ENCODE measurements at regions not wholly inside any gene's neighbourhood (a gene's known extent, or its start where the extent isn't known, plus 50 kb on each side); places are given as distances from the start of the nearest gene placed in this dataset.

GRCh38 chr6:84278321-84278998, 51.0 kb upstream of the CEP162 start:
- H3K36me3 Mint-ChIP-seq (ENCODE audit: low read depth), result no peaks in the 10 kb centered on the region
- H4K20me1 ChIP-seq (replicated peaks; ENCODE audit: insufficient read depth), result no peaks in the 10 kb centered on the region
- peak overlapping the region; percentile 69; the same call in 1 of the 2 replicates for H2AFZ ChIP-seq
- no peak for DNase-seq (ENCODE audit: low spot score)
- H3K27me3 ChIP-seq (ENCODE audit: insufficient read depth), result no peaks in the 10 kb centered on the region
- TF ChIP-seq CREB1 (CRISPR knock-in tag; IDR thresholded peaks at IDR 0.05; ENCODE audit: low read depth) (no peak), EZH2phosphoT487 (IDR thresholded peaks at IDR 0.05; ENCODE audit: unreplicated experiment) (no peak), CTCF (conservative IDR thresholded peaks at IDR 0.05; ENCODE audit: low read depth in 2 of 2) (no peak), JUNB (IDR thresholded peaks at IDR 0.05; ENCODE audit: unreplicated experiment) (no peak), STAT1 (IDR thresholded peaks at IDR 0.05; ENCODE audit: unreplicated experiment) (no peak), ZNF114 (CRISPR knock-in tag; IDR thresholded peaks at IDR 0.05) (no peak), REST (IDR thresholded peaks at IDR 0.05; ENCODE audit: unreplicated experiment) (no peak), POLR2AphosphoS5 (IDR thresholded peaks at IDR 0.05; ENCODE audit: low read depth) (no peak), EZH2 (IDR thresholded peaks at IDR 0.05; ENCODE audit: low read depth, unreplicated experiment) (no peak), NANOG (IDR thresholded peaks at IDR 0.05; ENCODE audit: borderline replicate concordance) (no peak), ZNF331 (CRISPR knock-in tag; IDR thresholded peaks at IDR 0.05; ENCODE audit: low read depth) (no peak)
- TF ChIP-seq, protein P1, sequence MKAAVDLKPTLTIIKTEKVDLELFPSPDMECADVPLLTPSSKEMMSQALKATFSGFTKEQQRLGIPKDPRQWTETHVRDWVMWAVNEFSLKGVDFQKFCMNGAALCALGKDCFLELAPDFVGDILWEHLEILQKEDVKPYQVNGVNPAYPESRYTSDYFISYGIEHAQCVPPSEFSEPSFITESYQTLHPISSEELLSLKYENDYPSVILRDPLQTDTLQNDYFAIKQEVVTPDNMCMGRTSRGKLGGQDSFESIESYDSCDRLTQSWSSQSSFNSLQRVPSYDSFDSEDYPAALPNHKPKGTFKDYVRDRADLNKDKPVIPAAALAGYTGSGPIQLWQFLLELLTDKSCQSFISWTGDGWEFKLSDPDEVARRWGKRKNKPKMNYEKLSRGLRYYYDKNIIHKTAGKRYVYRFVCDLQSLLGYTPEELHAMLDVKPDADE (IDR thresholded peaks at IDR 0.05), result no peak
- TF ChIP-seq, protein P2, sequence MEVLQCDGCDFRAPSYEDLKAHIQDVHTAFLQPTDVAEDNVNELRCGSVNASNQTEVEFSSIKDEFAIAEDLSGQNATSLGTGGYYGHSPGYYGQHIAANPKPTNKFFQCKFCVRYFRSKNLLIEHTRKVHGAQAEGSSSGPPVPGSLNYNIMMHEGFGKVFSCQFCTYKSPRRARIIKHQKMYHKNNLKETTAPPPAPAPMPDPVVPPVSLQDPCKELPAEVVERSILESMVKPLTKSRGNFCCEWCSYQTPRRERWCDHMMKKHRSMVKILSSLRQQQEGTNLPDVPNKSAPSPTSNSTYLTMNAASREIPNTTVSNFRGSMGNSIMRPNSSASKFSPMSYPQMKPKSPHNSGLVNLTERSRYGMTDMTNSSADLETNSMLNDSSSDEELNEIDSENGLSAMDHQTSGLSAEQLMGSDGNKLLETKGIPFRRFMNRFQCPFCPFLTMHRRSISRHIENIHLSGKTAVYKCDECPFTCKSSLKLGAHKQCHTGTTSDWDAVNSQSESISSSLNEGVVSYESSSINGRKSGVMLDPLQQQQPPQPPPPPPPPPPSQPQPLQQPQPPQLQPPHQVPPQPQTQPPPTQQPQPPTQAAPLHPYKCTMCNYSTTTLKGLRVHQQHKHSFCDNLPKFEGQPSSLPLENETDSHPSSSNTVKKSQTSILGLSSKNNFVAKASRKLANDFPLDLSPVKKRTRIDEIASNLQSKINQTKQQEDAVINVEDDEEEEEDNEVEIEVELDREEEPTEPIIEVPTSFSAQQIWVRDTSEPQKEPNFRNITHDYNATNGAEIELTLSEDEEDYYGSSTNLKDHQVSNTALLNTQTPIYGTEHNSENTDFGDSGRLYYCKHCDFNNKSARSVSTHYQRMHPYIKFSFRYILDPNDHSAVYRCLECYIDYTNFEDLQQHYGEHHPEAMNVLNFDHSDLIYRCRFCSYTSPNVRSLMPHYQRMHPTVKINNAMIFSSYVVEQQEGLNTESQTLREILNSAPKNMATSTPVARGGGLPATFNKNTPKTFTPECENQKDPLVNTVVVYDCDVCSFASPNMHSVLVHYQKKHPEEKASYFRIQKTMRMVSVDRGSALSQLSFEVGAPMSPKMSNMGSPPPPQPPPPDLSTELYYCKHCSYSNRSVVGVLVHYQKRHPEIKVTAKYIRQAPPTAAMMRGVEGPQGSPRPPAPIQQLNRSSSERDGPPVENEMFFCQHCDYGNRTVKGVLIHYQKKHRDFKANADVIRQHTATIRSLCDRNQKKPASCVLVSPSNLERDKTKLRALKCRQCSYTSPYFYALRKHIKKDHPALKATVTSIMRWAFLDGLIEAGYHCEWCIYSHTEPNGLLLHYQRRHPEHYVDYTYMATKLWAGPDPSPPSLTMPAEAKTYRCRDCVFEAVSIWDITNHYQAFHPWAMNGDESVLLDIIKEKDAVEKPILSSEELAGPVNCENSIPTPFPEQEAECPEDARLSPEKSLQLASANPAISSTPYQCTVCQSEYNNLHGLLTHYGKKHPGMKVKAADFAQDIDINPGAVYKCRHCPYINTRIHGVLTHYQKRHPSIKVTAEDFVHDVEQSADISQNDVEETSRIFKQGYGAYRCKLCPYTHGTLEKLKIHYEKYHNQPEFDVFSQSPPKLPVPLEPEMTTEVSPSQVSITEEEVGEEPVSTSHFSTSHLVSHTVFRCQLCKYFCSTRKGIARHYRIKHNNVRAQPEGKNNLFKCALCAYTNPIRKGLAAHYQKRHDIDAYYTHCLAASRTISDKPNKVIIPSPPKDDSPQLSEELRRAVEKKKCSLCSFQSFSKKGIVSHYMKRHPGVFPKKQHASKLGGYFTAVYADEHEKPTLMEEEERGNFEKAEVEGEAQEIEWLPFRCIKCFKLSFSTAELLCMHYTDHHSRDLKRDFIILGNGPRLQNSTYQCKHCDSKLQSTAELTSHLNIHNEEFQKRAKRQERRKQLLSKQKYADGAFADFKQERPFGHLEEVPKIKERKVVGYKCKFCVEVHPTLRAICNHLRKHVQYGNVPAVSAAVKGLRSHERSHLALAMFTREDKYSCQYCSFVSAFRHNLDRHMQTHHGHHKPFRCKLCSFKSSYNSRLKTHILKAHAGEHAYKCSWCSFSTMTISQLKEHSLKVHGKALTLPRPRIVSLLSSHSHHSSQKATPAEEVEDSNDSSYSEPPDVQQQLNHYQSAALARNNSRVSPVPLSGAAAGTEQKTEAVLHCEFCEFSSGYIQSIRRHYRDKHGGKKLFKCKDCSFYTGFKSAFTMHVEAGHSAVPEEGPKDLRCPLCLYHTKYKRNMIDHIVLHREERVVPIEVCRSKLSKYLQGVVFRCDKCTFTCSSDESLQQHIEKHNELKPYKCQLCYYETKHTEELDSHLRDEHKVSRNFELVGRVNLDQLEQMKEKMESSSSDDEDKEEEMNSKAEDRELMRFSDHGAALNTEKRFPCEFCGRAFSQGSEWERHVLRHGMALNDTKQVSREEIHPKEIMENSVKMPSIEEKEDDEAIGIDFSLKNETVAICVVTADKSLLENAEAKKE (CRISPR knock-in tag; IDR thresholded peaks at IDR 0.05), result no peak
- no peak overlapping the region for H3K4me3 Mint-ChIP-seq
- peaks cover 8% of the 10 kb centered on the region; the same call in 1 of the 2 replicates for H3K4me1 ChIP-seq (ENCODE audit: insufficient read depth)
- ATAC-seq, result no peak
- H3K9me3 Mint-ChIP-seq, result no peaks in the 10 kb centered on the region
- no peaks in the 10 kb centered on the region for H3K27me3 Mint-ChIP-seq (ENCODE audit: insufficient read depth, low read depth, poor library complexity)
- no peaks in the 10 kb centered on the region for H3K9me2 ChIP-seq (ENCODE audit: insufficient read depth)
- no peak overlapping the region for H3K27ac ChIP-seq (ENCODE audit: low read depth)
- H3K79me2 ChIP-seq (replicated peaks; ENCODE audit: insufficient read depth), result no peaks in the 10 kb centered on the region
- H3F3A ChIP-seq (replicated peaks; ENCODE audit: low read depth), result no peaks in the 10 kb centered on the region
- H3K27ac Mint-ChIP-seq, result no peak overlapping the region
- no peaks in the 10 kb centered on the region for H3K36me3 ChIP-seq (ENCODE audit: insufficient read depth)
- no peak overlapping the region for H3K4me3 ChIP-seq
- peaks cover 6% of the 10 kb centered on the region; the same call in 2 of the 3 replicates for H3K4me1 Mint-ChIP-seq
- H3K4me2 ChIP-seq, result no peak overlapping the region
